SU-DHL-6 (cell line): ENCODE measurements at regions not wholly inside any gene's neighbourhood (a gene's known extent, or its start where the extent isn't known, plus 50 kb on each side); places are given as distances from the start of the nearest gene placed in this dataset.

Experiments used
- CTCF ChIP-seq: fragments of 200-600 bp; sonication (generic); IDR thresholded peaks from one replicate; pipeline ENCODE4 v1.5.1; 2017; ENCODE audit warnings: antibody characterized with exemption, mild to moderate bottlenecking, low read length, moderate library complexity; ENCODE audit not compliant: insufficient read depth, poor library complexity, severe bottlenecking
- EZH2phosphoT487 ChIP-seq: fragments of 200-600 bp; sonication (generic), shearing (Covaris generic); conservative IDR thresholded peaks from 2 replicates; pipeline ENCODE4 v1.6.1; 2018; ENCODE audit warnings: mild to moderate bottlenecking, antibody characterized with exemption, low read length, moderate library complexity, mixed read lengths

GRCh38 chr15:26451995-26452394 lies 320.9 kb downstream of the GABRB3 start:
- no peak for TF ChIP-seq CTCF
- TF ChIP-seq EZH2phosphoT487: no peak
